ENCODE measurements at regions not wholly inside any gene's neighbourhood (a gene's known extent, or its start where the extent isn't known, plus 50 kb on each side); places are given as distances from the start of the nearest gene placed in this dataset.

DNA sequence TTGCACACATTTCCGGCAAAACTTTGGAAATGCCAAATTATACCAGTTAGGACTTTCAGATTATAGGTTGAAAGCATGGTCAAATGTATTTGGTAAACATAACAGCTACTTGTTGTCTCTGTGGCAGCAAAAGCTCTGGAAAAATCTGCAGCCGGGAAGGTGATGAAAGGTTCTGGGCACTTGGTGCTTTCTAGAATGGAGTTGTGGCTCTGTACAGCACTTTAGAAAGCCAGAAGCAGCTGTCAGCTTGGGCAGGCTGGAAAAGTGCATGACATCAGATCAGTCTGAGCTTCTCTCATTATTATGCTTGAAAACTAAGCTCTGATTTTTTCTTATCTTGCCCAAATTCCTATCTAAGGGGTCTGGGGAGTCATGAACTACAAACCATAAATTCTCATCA is 118.6 kb upstream of the MAST4 start:
- Histone ChIP-seq H3K36me3 (ENCODE audit: control insufficient read depth in 3 of 3, insufficient read depth in 3 of 3, low read length in 3 of 3) (no peaks in the 10 kb centered on the region), H3K4me3 (ENCODE audit: low read length in 3 of 3) (no peak overlapping the region), H3K4me1 (ENCODE audit: control insufficient read depth in 3 of 3, insufficient read depth in 3 of 3, low read length in 3 of 3) (no peaks in the 10 kb centered on the region), H3K27me3 (ENCODE audit: control insufficient read depth in 3 of 3, insufficient read depth in 3 of 3, low read length in 3 of 3) (no peaks in the 10 kb centered on the region), H3K27ac (ENCODE audit: low read depth, low read length) (no peak overlapping the region), H3K9ac (ENCODE audit: low read depth in 1 of 3, low read length in 3 of 3) (no peak overlapping the region), H3K9me3 (ENCODE audit: control insufficient read depth in 3 of 3, low read length in 3 of 3) (no peaks in the 10 kb centered on the region)

- H3K4me3 ChIP-seq (ENCODE audit: low read length in 3 of 3) = no peak overlapping the region
- H3K27ac ChIP-seq (ENCODE audit: low read depth, low read length) = no peak overlapping the region
- no peaks in the 10 kb centered on the region for H3K36me3 ChIP-seq (ENCODE audit: control insufficient read depth in 3 of 3, insufficient read depth in 3 of 3, low read length in 3 of 3)
- H3K4me1 ChIP-seq (ENCODE audit: control insufficient read depth in 3 of 3, insufficient read depth in 3 of 3, low read length in 3 of 3) = no peaks in the 10 kb centered on the region
- no peak overlapping the region for H3K9ac ChIP-seq (ENCODE audit: low read depth in 1 of 3, low read length in 3 of 3)
- H3K27me3 ChIP-seq (ENCODE audit: control insufficient read depth in 3 of 3, insufficient read depth in 3 of 3, low read length in 3 of 3) = no peaks in the 10 kb centered on the region
- H3K9me3 ChIP-seq (ENCODE audit: control insufficient read depth in 3 of 3, low read length in 3 of 3) = no peaks in the 10 kb centered on the region
Measured at GRCh38 chr5:66494437-66494836, 101.8 kb upstream of the MAST4 start.

DNA sequence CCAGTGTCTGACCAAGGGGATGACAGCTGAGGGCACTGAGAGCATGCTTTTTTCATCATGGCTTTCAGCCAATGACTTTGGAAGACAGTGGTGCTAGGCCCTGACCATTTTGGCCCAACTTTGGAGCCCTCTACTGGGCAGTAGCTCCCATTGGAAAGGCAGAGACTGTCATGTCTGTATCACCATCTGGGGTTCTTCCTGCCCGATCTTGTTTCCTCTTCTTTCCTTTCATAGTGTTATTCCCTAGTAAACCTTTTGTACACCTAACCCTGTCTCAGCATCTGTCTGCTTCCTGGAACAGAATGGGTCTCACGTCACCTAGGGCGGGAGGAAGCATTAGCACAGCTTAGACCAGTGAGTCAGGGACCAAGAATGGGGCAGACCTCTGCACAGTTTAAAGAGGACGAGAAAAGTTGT is 97.4 kb upstream of the MAST4 start:
- Histone ChIP-seq H3K4me3 (ENCODE audit: low read length in 3 of 3) (no peak overlapping the region), H3K27me3 (ENCODE audit: control insufficient read depth in 3 of 3, insufficient read depth in 3 of 3, low read length in 3 of 3) (no peaks in the 10 kb centered on the region), H3K36me3 (ENCODE audit: control insufficient read depth in 3 of 3, insufficient read depth in 3 of 3, low read length in 3 of 3) (no peaks in the 10 kb centered on the region), H3K9ac (ENCODE audit: low read depth in 1 of 3, low read length in 3 of 3) (no peak overlapping the region), H3K9me3 (ENCODE audit: control insufficient read depth in 3 of 3, low read length in 3 of 3) (no peaks in the 10 kb centered on the region), H3K4me1 (ENCODE audit: control insufficient read depth in 3 of 3, insufficient read depth in 3 of 3, low read length in 3 of 3) (no peaks in the 10 kb centered on the region), H3K27ac (ENCODE audit: low read depth, low read length) (no peak overlapping the region)

GRCh38 chr5:66503203-66503789 is 92.9 kb upstream of the MAST4 start:
- H3K4me1 ChIP-seq (ENCODE audit: control insufficient read depth in 3 of 3, insufficient read depth in 3 of 3, low read length in 3 of 3) = no peaks in the 10 kb centered on the region
- no peak overlapping the region for H3K4me3 ChIP-seq (ENCODE audit: low read length in 3 of 3)
- no peak overlapping the region for H3K27ac ChIP-seq (ENCODE audit: low read depth, low read length)
- H3K9me3 ChIP-seq (ENCODE audit: control insufficient read depth in 3 of 3, low read length in 3 of 3) = no peaks in the 10 kb centered on the region
- H3K36me3 ChIP-seq (ENCODE audit: control insufficient read depth in 3 of 3, insufficient read depth in 3 of 3, low read length in 3 of 3) = no peaks in the 10 kb centered on the region
- H3K9ac ChIP-seq (ENCODE audit: low read depth in 1 of 3, low read length in 3 of 3) = no peak overlapping the region
- no peaks in the 10 kb centered on the region for H3K27me3 ChIP-seq (ENCODE audit: control insufficient read depth in 3 of 3, insufficient read depth in 3 of 3, low read length in 3 of 3)

DNA sequence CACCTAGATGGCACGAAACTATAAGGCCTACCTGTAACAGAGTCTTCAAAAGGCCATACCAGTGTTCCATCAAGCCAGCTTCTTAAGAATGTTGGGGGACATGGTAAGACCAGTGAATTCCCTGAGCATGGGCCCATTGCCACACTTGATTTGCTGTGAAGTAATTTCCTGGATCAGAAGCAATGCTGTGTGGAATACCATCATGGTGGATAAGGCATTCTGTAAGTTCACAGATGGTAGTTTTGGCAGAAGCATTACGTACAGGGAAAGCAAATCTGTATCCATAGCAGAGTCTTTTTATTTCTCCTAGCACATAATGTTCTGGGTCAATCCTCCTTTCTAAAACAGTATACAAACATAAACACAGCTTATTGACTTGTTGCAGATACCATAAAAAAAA is 89.1 kb upstream of the MAST4 start:
- Histone ChIP-seq H3K9me3 (ENCODE audit: control insufficient read depth in 3 of 3, low read length in 3 of 3) (no peaks in the 10 kb centered on the region), H3K4me3 (ENCODE audit: low read length in 3 of 3) (no peak overlapping the region), H3K27ac (ENCODE audit: low read depth, low read length) (no peak overlapping the region), H3K36me3 (ENCODE audit: control insufficient read depth in 3 of 3, insufficient read depth in 3 of 3, low read length in 3 of 3) (no peaks in the 10 kb centered on the region), H3K9ac (ENCODE audit: low read depth in 1 of 3, low read length in 3 of 3) (no peak overlapping the region), H3K27me3 (ENCODE audit: control insufficient read depth in 3 of 3, insufficient read depth in 3 of 3, low read length in 3 of 3) (no peaks in the 10 kb centered on the region), H3K4me1 (ENCODE audit: control insufficient read depth in 3 of 3, insufficient read depth in 3 of 3, low read length in 3 of 3) (no peaks in the 10 kb centered on the region)

- H3K9me3 ChIP-seq (ENCODE audit: control insufficient read depth in 3 of 3, low read length in 3 of 3) = no peaks in the 10 kb centered on the region
- no peaks in the 10 kb centered on the region for H3K4me1 ChIP-seq (ENCODE audit: control insufficient read depth in 3 of 3, insufficient read depth in 3 of 3, low read length in 3 of 3)
- no peaks in the 10 kb centered on the region for H3K36me3 ChIP-seq (ENCODE audit: control insufficient read depth in 3 of 3, insufficient read depth in 3 of 3, low read length in 3 of 3)
- no peak overlapping the region for H3K27ac ChIP-seq (ENCODE audit: low read depth, low read length)
- no peak overlapping the region for H3K4me3 ChIP-seq (ENCODE audit: low read length in 3 of 3)
- H3K27me3 ChIP-seq (ENCODE audit: control insufficient read depth in 3 of 3, insufficient read depth in 3 of 3, low read length in 3 of 3) = no peaks in the 10 kb centered on the region
- no peak overlapping the region for H3K9ac ChIP-seq (ENCODE audit: low read depth in 1 of 3, low read length in 3 of 3)
Measured at GRCh38 chr5:66511491-66511890, 84.7 kb upstream of the MAST4 start.

GRCh38 chr5:66513130-66513529 is 83.1 kb upstream of the MAST4 start:
- H3K27ac ChIP-seq (ENCODE audit: low read depth, low read length) = no peak overlapping the region
- H3K9ac ChIP-seq (ENCODE audit: low read depth in 1 of 3, low read length in 3 of 3) = no peak overlapping the region
- H3K36me3 ChIP-seq (ENCODE audit: control insufficient read depth in 3 of 3, insufficient read depth in 3 of 3, low read length in 3 of 3) = no peaks in the 10 kb centered on the region
- H3K4me1 ChIP-seq (ENCODE audit: control insufficient read depth in 3 of 3, insufficient read depth in 3 of 3, low read length in 3 of 3) = no peaks in the 10 kb centered on the region
- H3K4me3 ChIP-seq (ENCODE audit: low read length in 3 of 3) = no peak overlapping the region
- H3K27me3 ChIP-seq (ENCODE audit: control insufficient read depth in 3 of 3, insufficient read depth in 3 of 3, low read length in 3 of 3) = no peaks in the 10 kb centered on the region
- H3K9me3 ChIP-seq (ENCODE audit: control insufficient read depth in 3 of 3, low read length in 3 of 3) = no peaks in the 10 kb centered on the region

- Histone ChIP-seq H3K9me3 (ENCODE audit: control insufficient read depth in 3 of 3, low read length in 3 of 3) (no peaks in the 10 kb centered on the region), H3K36me3 (ENCODE audit: control insufficient read depth in 3 of 3, insufficient read depth in 3 of 3, low read length in 3 of 3) (no peaks in the 10 kb centered on the region), H3K27me3 (ENCODE audit: control insufficient read depth in 3 of 3, insufficient read depth in 3 of 3, low read length in 3 of 3) (no peaks in the 10 kb centered on the region), H3K9ac (ENCODE audit: low read depth in 1 of 3, low read length in 3 of 3) (no peak overlapping the region), H3K4me1 (ENCODE audit: control insufficient read depth in 3 of 3, insufficient read depth in 3 of 3, low read length in 3 of 3) (no peaks in the 10 kb centered on the region), H3K27ac (ENCODE audit: low read depth, low read length) (no peak overlapping the region), H3K4me3 (ENCODE audit: low read length in 3 of 3) (no peak overlapping the region)
Measured at GRCh38 chr5:66515209-66515608, 81.0 kb upstream of the MAST4 start.

DNA sequence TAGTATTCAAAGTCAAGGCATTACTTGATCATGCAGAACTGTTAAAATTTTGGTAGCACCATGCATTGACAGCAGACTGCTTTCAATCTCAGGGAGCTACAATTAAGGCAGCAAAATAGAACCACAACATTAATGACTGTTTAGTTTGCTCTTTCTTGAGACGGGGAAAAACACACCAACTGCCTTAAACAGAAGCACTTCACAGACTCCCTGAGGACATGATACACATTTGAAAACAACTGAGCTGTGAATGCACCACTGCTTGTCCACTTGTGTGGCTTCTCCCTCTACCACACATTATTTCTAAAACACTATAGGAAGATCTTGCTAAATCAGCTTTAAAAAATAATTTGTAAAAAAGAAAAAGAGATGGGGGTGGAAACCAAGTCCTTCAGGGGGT is 79.6 kb upstream of the MAST4 start:
- no peak overlapping the region for H3K4me3 ChIP-seq (ENCODE audit: low read length in 3 of 3)
- no peak overlapping the region for H3K27ac ChIP-seq (ENCODE audit: low read depth, low read length)
- H3K36me3 ChIP-seq (ENCODE audit: control insufficient read depth in 3 of 3, insufficient read depth in 3 of 3, low read length in 3 of 3) = no peaks in the 10 kb centered on the region
- no peaks in the 10 kb centered on the region for H3K27me3 ChIP-seq (ENCODE audit: control insufficient read depth in 3 of 3, insufficient read depth in 3 of 3, low read length in 3 of 3)
- H3K4me1 ChIP-seq (ENCODE audit: control insufficient read depth in 3 of 3, insufficient read depth in 3 of 3, low read length in 3 of 3) = no peaks in the 10 kb centered on the region
- H3K9ac ChIP-seq (ENCODE audit: low read depth in 1 of 3, low read length in 3 of 3) = no peak overlapping the region
- H3K9me3 ChIP-seq (ENCODE audit: control insufficient read depth in 3 of 3, low read length in 3 of 3) = peaks cover 0 to 4% (median 2%) of the 10 kb centered on the region in 3 donors

DNA sequence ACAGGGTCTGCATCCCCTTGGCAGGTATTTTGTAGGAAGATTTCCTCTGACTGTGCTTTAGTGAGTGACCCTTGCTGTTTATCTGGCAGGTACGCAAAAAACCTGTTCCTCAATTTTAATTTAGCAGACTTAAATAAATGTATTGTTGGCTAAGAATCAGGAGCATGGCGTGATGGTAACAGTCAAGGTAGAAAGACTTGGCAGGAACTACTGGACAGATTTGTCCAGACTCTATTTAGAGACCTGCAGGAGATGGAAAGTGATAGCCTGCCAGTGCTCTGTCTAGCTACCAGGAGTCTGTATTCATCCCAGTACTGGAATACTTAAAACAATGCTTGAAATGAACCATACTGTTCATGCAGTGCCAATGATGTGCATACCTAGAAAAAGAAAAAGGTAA is 78.8 kb upstream of the MAST4 start:
- Histone ChIP-seq H3K9me3 (ENCODE audit: control insufficient read depth in 3 of 3, low read length in 3 of 3) (peaks cover 0 to 4% (median 2%) of the 10 kb centered on the region in 3 donors), H3K4me3 (ENCODE audit: low read length in 3 of 3) (no peak overlapping the region), H3K27ac (ENCODE audit: low read depth, low read length) (no peak overlapping the region), H3K27me3 (ENCODE audit: control insufficient read depth in 3 of 3, insufficient read depth in 3 of 3, low read length in 3 of 3) (no peaks in the 10 kb centered on the region), H3K9ac (ENCODE audit: low read depth in 1 of 3, low read length in 3 of 3) (no peak overlapping the region), H3K4me1 (ENCODE audit: control insufficient read depth in 3 of 3, insufficient read depth in 3 of 3, low read length in 3 of 3) (no peaks in the 10 kb centered on the region), H3K36me3 (ENCODE audit: control insufficient read depth in 3 of 3, insufficient read depth in 3 of 3, low read length in 3 of 3) (no peaks in the 10 kb centered on the region)

DNA sequence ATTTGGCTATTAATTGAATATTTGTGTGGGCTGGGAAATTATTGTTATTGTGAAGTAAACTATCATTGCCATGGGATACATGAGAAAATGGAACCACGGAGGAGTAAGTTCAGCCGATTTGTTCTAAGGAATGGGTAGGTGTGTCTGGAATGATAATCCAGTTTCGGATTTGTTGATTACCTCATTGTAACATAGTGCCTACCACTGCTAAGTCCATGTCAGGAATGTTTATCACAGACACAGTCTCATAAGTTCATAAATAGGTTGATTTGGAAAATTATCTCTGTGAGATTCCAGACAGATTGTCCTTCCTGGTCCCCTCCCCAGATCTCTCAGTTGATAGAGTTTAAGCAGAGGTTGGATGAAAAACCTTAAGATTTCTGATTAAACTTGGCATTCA is 78.1 kb upstream of the MAST4 start:
- Histone ChIP-seq H3K4me1 (ENCODE audit: control insufficient read depth in 3 of 3, insufficient read depth in 3 of 3, low read length in 3 of 3) (no peaks in the 10 kb centered on the region), H3K9me3 (ENCODE audit: control insufficient read depth in 3 of 3, low read length in 3 of 3) (peaks cover 0 to 4% (median 2%) of the 10 kb centered on the region in 3 donors), H3K27me3 (ENCODE audit: control insufficient read depth in 3 of 3, insufficient read depth in 3 of 3, low read length in 3 of 3) (no peaks in the 10 kb centered on the region), H3K4me3 (ENCODE audit: low read length in 3 of 3) (no peak overlapping the region), H3K36me3 (ENCODE audit: control insufficient read depth in 3 of 3, insufficient read depth in 3 of 3, low read length in 3 of 3) (no peaks in the 10 kb centered on the region), H3K27ac (ENCODE audit: low read depth, low read length) (no peak overlapping the region), H3K9ac (ENCODE audit: low read depth in 1 of 3, low read length in 3 of 3) (no peak overlapping the region)

Data from skeletal muscle tissue (tissue), 3 donors.